WTC11 (cell line): ENCODE measurements at regions not wholly inside any gene's neighbourhood (a gene's known extent, or its start where the extent isn't known, plus 50 kb on each side); places are given as distances from the start of the nearest gene placed in this dataset.

Experiments used
- ATAC-seq: fragments of 200-7000 bp; cut with Tn5 transposase; 2 replicates; pipeline ENCODE4 v1.10.0; 2021; ENCODE audit warnings: mild to moderate bottlenecking, moderate library complexity
- CTCF ChIA-PET: fragments of 300-600 bp; sonication (Branson Sonifier 250); formaldehyde crosslinking; loops from one replicate; lab custom pipeline; 2021; ENCODE audit warnings: antibody characterized with exemption; lab: Charles Lee
- POLR2A ChIA-PET: fragments of 350-600 bp; sonication (Branson Sonifier 250); formaldehyde crosslinking; loops from one replicate; lab custom pipeline; 2021; ENCODE audit warnings: antibody characterized with exemption; lab: Charles Lee
- DNase-seq: peaks from one replicate; pipeline ENCODE4 v3.0.0; 2021; ENCODE audit warnings: low spot score
- H3K27ac Mint-ChIP-seq: 2 replicates; pipeline ENCODE4 v1.8.0; 2021; ENCODE audit warnings: mixed read lengths
- H3K27me3 Mint-ChIP-seq: 2 replicates; pipeline ENCODE4 v1.8.0; 2021; ENCODE audit warnings: low read depth, mild to moderate bottlenecking, moderate library complexity, mixed read lengths
- H3K36me3 Mint-ChIP-seq: 2 replicates; pipeline ENCODE4 v1.8.0; 2021; ENCODE audit warnings: mixed read lengths
- H3K4me1 Mint-ChIP-seq: 2 replicates; pipeline ENCODE4 v1.8.0; 2022; ENCODE audit warnings: mixed read lengths
- H3K4me3 Mint-ChIP-seq: 2 replicates; pipeline ENCODE4 v1.8.0; 2021; ENCODE audit warnings: mild to moderate bottlenecking, moderate library complexity, mixed read lengths
- H3K9me3 Mint-ChIP-seq: 2 replicates; pipeline ENCODE4 v1.8.0; 2021; ENCODE audit warnings: mixed read lengths
- ARID4B ChIP-seq: sonication (generic); formaldehyde crosslinking; IDR thresholded peaks from 2 replicates; pipeline ENCODE4 v1.8.0; 2023; ENCODE audit warnings: missing genetic modification reagents, mild to moderate bottlenecking, borderline replicate concordance
- HMGA2 ChIP-seq: fragments of 250-450 bp; sonication (Bioruptor Pico); IDR thresholded peaks from 2 replicates; pipeline ENCODE4 v1.4.0; 2021; ENCODE audit warnings: mild to moderate bottlenecking, moderate library complexity
- HMGXB4 ChIP-seq: sonication (generic); formaldehyde crosslinking; IDR thresholded peaks from 2 replicates; pipeline ENCODE4 v1.8.1; 2023; ENCODE audit warnings: mild to moderate bottlenecking, moderate library complexity, missing genetic modification reagents
- IRF1 ChIP-seq: sonication (generic); formaldehyde crosslinking; IDR thresholded peaks from 2 replicates; pipeline ENCODE4 v1.8.0; 2023; ENCODE audit warnings: missing genetic modification reagents
- JAZF1 ChIP-seq: fragments of 250-450 bp; sonication (Bioruptor Pico); IDR thresholded peaks from 2 replicates; pipeline ENCODE4 v1.9.0; 2021; ENCODE audit warnings: moderate library complexity, mild to moderate bottlenecking, inconsistent platforms
- OVOL2 ChIP-seq: fragments of 250-450 bp; sonication (Bioruptor Pico); IDR thresholded peaks from 2 replicates; pipeline ENCODE4 v1.9.0; 2021; ENCODE audit warnings: mild to moderate bottlenecking, borderline replicate concordance
- PRDM15 ChIP-seq: sonication (generic); formaldehyde crosslinking; IDR thresholded peaks from 2 replicates; pipeline ENCODE4 v1.8.0; 2022; ENCODE audit warnings: missing genetic modification reagents
- SMAD4 ChIP-seq: sonication (generic); formaldehyde crosslinking; IDR thresholded peaks from 2 replicates; pipeline ENCODE4 v1.8.0; 2022; ENCODE audit warnings: mild to moderate bottlenecking, missing genetic modification reagents
- TP53 ChIP-seq: sonication (generic); formaldehyde crosslinking; IDR thresholded peaks from 2 replicates; pipeline ENCODE4 v1.8.1; 2023; ENCODE audit warnings: mild to moderate bottlenecking, missing genetic modification reagents
- ZMAT4 ChIP-seq: fragments of 250-450 bp; sonication (Bioruptor Pico); IDR thresholded peaks from 2 replicates; pipeline ENCODE4 v1.9.0; 2021; ENCODE audit warnings: mild to moderate bottlenecking
- ZNF138 ChIP-seq: sonication (generic); formaldehyde crosslinking; conservative IDR thresholded peaks from 2 replicates; pipeline ENCODE4 v1.8.1; 2022; ENCODE audit warnings: mild to moderate bottlenecking, moderate library complexity, missing genetic modification reagents
- ZNF512 ChIP-seq: sonication (generic); formaldehyde crosslinking; IDR thresholded peaks from 2 replicates; pipeline ENCODE4 v1.8.1; 2022; ENCODE audit warnings: missing genetic modification reagents, borderline replicate concordance

- Mint-ChIP-seq H3K27ac (no peak overlapping the region), H3K27me3 (no peaks in the 10 kb centered on the region)
- POLR2A ChIA-PET, result interaction anchor here (0.7 kb wide), 1 partner anchor 115 kb away, joined by 4 read pairs; no protein-coding TSS in a partner anchor
These were observed 265.3 kb downstream of the ENC1 start for GRCh38 chr5:74375271-74375670.

GRCh38 chr5:74374656-74375055, 265.9 kb downstream of the ENC1 start:
- ChIA-PET CTCF (interaction anchor here (1.2 kb wide), 1 partner anchor 21 kb away, joined by 3 read pairs; no protein-coding TSS in a partner anchor), POLR2A (no interaction called here)
- no peaks in the 10 kb centered on the region for H3K27me3 Mint-ChIP-seq
- H3K36me3 Mint-ChIP-seq, result no peaks in the 10 kb centered on the region
- ATAC-seq (no peak), DNase-seq (no peak)
- TF ChIP-seq JAZF1 (CRISPR knock-in tag), result no peak
- no peak overlapping the region for H3K27ac Mint-ChIP-seq
- H3K4me1 Mint-ChIP-seq, result 0 out of 2 replicates have a peak, but pooled peaks cover 6% of the 10 kb centered on the region
- H3K4me3 Mint-ChIP-seq, result no peak overlapping the region
- H3K9me3 Mint-ChIP-seq, result no peaks in the 10 kb centered on the region

More at GRCh38 chr5:74375271-74375670, 265.3 kb downstream of the ENC1 start:
- ATAC-seq, result no peak
- no peak for DNase-seq
- H3K4me1 Mint-ChIP-seq, result 0 out of 2 replicates have a peak, but pooled peaks cover 3% of the 10 kb centered on the region
- H3K9me3 Mint-ChIP-seq, result no peaks in the 10 kb centered on the region
- CTCF ChIA-PET, result interaction anchor here (1.2 kb wide), 1 partner anchor 20 kb away, joined by 3 read pairs; no protein-coding TSS in a partner anchor
- H3K36me3 Mint-ChIP-seq, result no peaks in the 10 kb centered on the region
- TF ChIP-seq ARID4B, result no peak
- no peak overlapping the region for H3K4me3 Mint-ChIP-seq

GRCh38 chr5:74373076-74373475, 267.5 kb downstream of the ENC1 start:
- CTCF ChIA-PET, result no interaction called here
- no peak for TF ChIP-seq TP53 (CRISPR knock-in tag)
- no peak for TF ChIP-seq IRF1 (CRISPR knock-in tag)
- TF ChIP-seq, all 79 proteins: peak for 0
- no peak overlapping the region for H3K27ac Mint-ChIP-seq
- H3K4me1 Mint-ChIP-seq, result 0 out of 2 replicates have a peak, but pooled peaks cover 6% of the 10 kb centered on the region
- H3K4me3 Mint-ChIP-seq, result no peak overlapping the region
- H3K27me3 Mint-ChIP-seq, result no peaks in the 10 kb centered on the region
- no peak for ATAC-seq
- DNase-seq, result no peak
- H3K36me3 Mint-ChIP-seq, result no peaks in the 10 kb centered on the region
- H3K9me3 Mint-ChIP-seq, result no peaks in the 10 kb centered on the region
- POLR2A ChIA-PET, result no interaction called here

GRCh38 chr5:74372502-74373064, 267.9 kb downstream of the ENC1 start:
- ChIA-PET CTCF (no interaction called here), POLR2A (no interaction called here)
- no peak for DNase-seq
- Mint-ChIP-seq H3K9me3 (no peaks in the 10 kb centered on the region), H3K27ac (no peak overlapping the region), H3K36me3 (no peaks in the 10 kb centered on the region), H3K27me3 (no peaks in the 10 kb centered on the region), H3K4me3 (no peak overlapping the region), H3K4me1 (peaks cover 11% of the 10 kb centered on the region)
- ATAC-seq, result no peak
- TF ChIP-seq HMGXB4 (no peak), ZMAT4 (CRISPR knock-in tag) (no peak), OVOL2 (CRISPR knock-in tag) (no peak), ZNF512 (CRISPR knock-in tag) (no peak), ZNF138 (CRISPR knock-in tag) (no peak), SMAD4 (CRISPR knock-in tag) (no peak), HMGA2 (CRISPR knock-in tag) (no peak), PRDM15 (CRISPR knock-in tag) (no peak)
